IMR-90 (cell line): ENCODE measurements at regions not wholly inside any gene's neighbourhood (a gene's known extent, or its start where the extent isn't known, plus 50 kb on each side); places are given as distances from the start of the nearest gene placed in this dataset.

ENCODE experiments used
- ATAC-seq: fragments of 200-7000 bp; cut with Tn5 transposase; 2 replicates; pipeline ENCODE4 v1.9.1; 2020; ENCODE audit warnings: low read depth, mild to moderate bottlenecking, moderate library complexity
- BruUV-seq: library from RNA; stranded (reverse); fragments of 400-500 nt; replicated peaks from 2 replicates; lab custom pipeline; 2021; lab: Mats Ljungman, UMichigan
- CTCF ChIA-PET: fragments of 300-600 bp; formaldehyde crosslinking; extraction: SDS; loops from one replicate; lab custom pipeline; 2021; ENCODE audit warnings: antibody characterized with exemption; lab: Yijun Ruan, JAX
- POLR2A ChIA-PET: fragments of 300-600 bp; sonication (Branson Sonifier 250); formaldehyde crosslinking; loops from one replicate; lab custom pipeline; 2022; ENCODE audit warnings: antibody characterized with exemption; ENCODE audit not compliant: unreplicated experiment; lab: Charles Lee
- DNase-seq: peaks from one replicate; pipeline ENCODE4 v3.0.0; 2013
- H2AFZ ChIP-seq: replicated peaks from 2 replicates; pipeline ENCODE3; 2013; ENCODE audit warnings: low read length, mild to moderate bottlenecking; ENCODE audit not compliant: poor library complexity
- H2AK5ac ChIP-seq: 2 replicates; pipeline ENCODE4 v1.6.1; 2013; ENCODE audit warnings: low read depth, low read length, inconsistent platforms
- H2AK9ac ChIP-seq: replicated peaks from 2 replicates; pipeline ENCODE3; 2013; ENCODE audit warnings: mild to moderate bottlenecking, low read depth, low read length, moderate library complexity; ENCODE audit not compliant: poor library complexity
- H2BK120ac ChIP-seq: 2 replicates; pipeline ENCODE4 v1.6.1; 2013; ENCODE audit warnings: low read depth, low read length, inconsistent platforms
- H2BK15ac ChIP-seq: 3 replicates; pipeline ENCODE4 v1.6.1; 2013; ENCODE audit warnings: low read depth, low read length, inconsistent platforms
- H2BK20ac ChIP-seq: 2 replicates; pipeline ENCODE4 v1.6.1; 2013; ENCODE audit warnings: low read depth, mild to moderate bottlenecking, inconsistent platforms, low read length, moderate library complexity
- H2BK5ac ChIP-seq: 2 replicates; pipeline ENCODE4 v1.6.1; 2013; ENCODE audit warnings: mild to moderate bottlenecking, low read depth, low read length, inconsistent platforms; ENCODE audit not compliant: poor library complexity, severe bottlenecking
- H3K14ac ChIP-seq: replicated peaks from 2 replicates; pipeline ENCODE4 v1.6.1; 2013; ENCODE audit warnings: low read depth, low read length, inconsistent platforms
- H3K18ac ChIP-seq: 2 replicates; pipeline ENCODE4 v1.6.1; 2013; ENCODE audit warnings: low read depth, low read length, control low read depth
- H3K23ac ChIP-seq: 2 replicates; pipeline ENCODE4 v1.6.1; 2013; ENCODE audit warnings: low read depth, low read length, inconsistent platforms
- H3K27ac ChIP-seq: 2 replicates; pipeline ENCODE4 v1.5.1; 2013; ENCODE audit warnings: mild to moderate bottlenecking, control low read depth, low read length; ENCODE audit not compliant: insufficient read depth
- H3K27me3 ChIP-seq: 2 replicates; pipeline ENCODE4 v1.6.1; 2013; ENCODE audit warnings: low read length; ENCODE audit not compliant: control insufficient read depth, insufficient read depth
- H3K36me3 ChIP-seq: 2 replicates; pipeline ENCODE4 v1.6.1; 2013; ENCODE audit warnings: low read length, mixed read lengths; ENCODE audit not compliant: control insufficient read depth, insufficient read depth
- H3K4ac ChIP-seq: 2 replicates; pipeline ENCODE4 v1.6.1; 2013; ENCODE audit warnings: low read depth, low read length, inconsistent platforms
- H3K4me1 ChIP-seq: 2 replicates; pipeline ENCODE4 v1.6.1; 2013; ENCODE audit warnings: low read length, mixed read lengths; ENCODE audit not compliant: control insufficient read depth, insufficient read depth
- H3K4me2 ChIP-seq: 2 replicates; pipeline ENCODE4 v1.6.1; 2013; ENCODE audit warnings: low read depth, mild to moderate bottlenecking, control low read depth, low read length, moderate library complexity
- H3K4me3 ChIP-seq: 2 replicates; pipeline ENCODE4 v1.5.1; 2013; ENCODE audit warnings: low read depth, mild to moderate bottlenecking, control low read depth, low read length, moderate library complexity; ENCODE audit not compliant: insufficient read depth
- H3K56ac ChIP-seq: 2 replicates; pipeline ENCODE4 v1.6.1; 2013; ENCODE audit warnings: low read length, inconsistent platforms; ENCODE audit not compliant: insufficient read depth; ENCODE audit errors: extremely low read depth
- H3K79me1 ChIP-seq, 2 experiments: 2 replicates each; pipeline ENCODE4 v1.6.1; 2013; ENCODE audit warnings: low read length in 2 of 2, inconsistent platforms in 1 of 2, low read depth in 1 of 2
- H3K9ac ChIP-seq: 2 replicates; pipeline ENCODE4 v1.6.1; 2013; ENCODE audit warnings: low read depth, low read length, control low read depth
- H3K9me1 ChIP-seq: 2 replicates; pipeline ENCODE4 v1.6.1; 2013; ENCODE audit warnings: low read length, inconsistent platforms; ENCODE audit not compliant: insufficient read depth
- H3K9me3 ChIP-seq: 2 replicates; pipeline ENCODE4 v1.6.1; 2013; ENCODE audit warnings: low read length; ENCODE audit not compliant: control insufficient read depth, insufficient read depth
- H4K20me1 ChIP-seq: 2 replicates; pipeline ENCODE4 v1.6.1; 2013; ENCODE audit warnings: low read length, inconsistent platforms; ENCODE audit not compliant: insufficient read depth
- H4K5ac ChIP-seq: 2 replicates; pipeline ENCODE4 v1.6.1; 2013; ENCODE audit warnings: mild to moderate bottlenecking, low read depth, low read length, control low read depth
- H4K8ac ChIP-seq, 2 experiments: 2 replicates each; pipeline ENCODE4 v1.6.1; 2013; ENCODE audit warnings: low read depth in 2 of 2, low read length in 2 of 2, control low read depth in 1 of 2, inconsistent platforms in 1 of 2
- H4K91ac ChIP-seq: 2 replicates; pipeline ENCODE4 v1.6.1; 2013; ENCODE audit warnings: low read depth, low read length, inconsistent platforms; ENCODE audit not compliant: insufficient read depth
- BHLHE40 ChIP-seq: fragments of 150-350 bp; IDR thresholded peaks from 2 replicates; pipeline ENCODE4 v1.6.1; 2016; ENCODE audit warnings: mild to moderate bottlenecking, low read depth, low read length
- CHD1 ChIP-seq: IDR thresholded peaks from 2 replicates; pipeline ENCODE4 v1.6.1; 2012; ENCODE audit warnings: low read depth, low read length, improper control_type of control experiment
- FOS ChIP-seq: fragments of 150-350 bp; IDR thresholded peaks from 2 replicates; pipeline ENCODE4 v1.6.1; 2016; ENCODE audit warnings: low read depth, low read length
- MXI1 ChIP-seq: IDR thresholded peaks from 2 replicates; pipeline ENCODE4 v1.6.1; 2012; ENCODE audit warnings: low read depth, mild to moderate bottlenecking, low read length, moderate library complexity, borderline replicate concordance
- POLR2A ChIP-seq: IDR thresholded peaks from 2 replicates; pipeline ENCODE4 v1.6.1; 2012; ENCODE audit warnings: mild to moderate bottlenecking, low read depth, low read length
- RAD21 ChIP-seq: IDR thresholded peaks from 2 replicates; pipeline ENCODE4 v1.6.1; 2012; ENCODE audit warnings: low read length, improper control_type of control experiment
- RFX5 ChIP-seq: IDR thresholded peaks from 2 replicates; pipeline ENCODE4 v1.8.0; 2012; ENCODE audit warnings: low read depth, mild to moderate bottlenecking, low read length, moderate library complexity
- SMC3 ChIP-seq: fragments of 150-350 bp; IDR thresholded peaks from 2 replicates; pipeline ENCODE4 v1.6.1; 2016; ENCODE audit warnings: low read depth, mild to moderate bottlenecking, antibody characterized with exemption, low read length, moderate library complexity
- WGBS, 2 experiments: methylation state at CpG; one replicate each; pipeline versions ENCODE4 v1.1.5 to v1.1.7; 2013; ENCODE audit warnings: missing lambda C conversion rate in 2 of 2; ENCODE audit not compliant: insufficient read length in 1 of 2; ENCODE audit errors: extremely low coverage in 2 of 2; 5-methylcytosine and 5-hydroxymethylcytosine counted together
- dilution Hi-C: fragments of 300-500 bp; cut with HindIII; formaldehyde crosslinking; loops from one replicate; pipeline ENCODE4 v1.14.3; 2018; ENCODE audit warnings: low sequenced_read_pairs; ENCODE audit not compliant: unreplicated experiment
- in situ Hi-C: fragments of 300-500 bp; cut with MboI; formaldehyde crosslinking; loops from 3 replicates; pipeline ENCODE4 v1.14.3; 2019; ENCODE audit warnings: low sequenced_read_pairs, inconsistent platforms, mixed read lengths
- intact Hi-C: fragments of 100-400 bp; cut with micrococcal nuclease; formaldehyde crosslinking; loops from 2 replicates; pipeline ENCODE4 v1.10.0; 2022
- TF ChIP-seq, protein P1 (sequence below): fragments of 150-350 bp; IDR thresholded peaks from 2 replicates; pipeline ENCODE4 v1.6.1; 2017; ENCODE audit warnings: mild to moderate bottlenecking, antibody characterized with exemption, low read length, low read depth
- TF ChIP-seq, protein P2 (sequence below): fragments of 150-350 bp; IDR thresholded peaks from 2 replicates; pipeline ENCODE4 v1.6.1; 2016; ENCODE audit warnings: low read depth, mild to moderate bottlenecking, low read length, moderate library complexity, borderline replicate concordance

DNA sequence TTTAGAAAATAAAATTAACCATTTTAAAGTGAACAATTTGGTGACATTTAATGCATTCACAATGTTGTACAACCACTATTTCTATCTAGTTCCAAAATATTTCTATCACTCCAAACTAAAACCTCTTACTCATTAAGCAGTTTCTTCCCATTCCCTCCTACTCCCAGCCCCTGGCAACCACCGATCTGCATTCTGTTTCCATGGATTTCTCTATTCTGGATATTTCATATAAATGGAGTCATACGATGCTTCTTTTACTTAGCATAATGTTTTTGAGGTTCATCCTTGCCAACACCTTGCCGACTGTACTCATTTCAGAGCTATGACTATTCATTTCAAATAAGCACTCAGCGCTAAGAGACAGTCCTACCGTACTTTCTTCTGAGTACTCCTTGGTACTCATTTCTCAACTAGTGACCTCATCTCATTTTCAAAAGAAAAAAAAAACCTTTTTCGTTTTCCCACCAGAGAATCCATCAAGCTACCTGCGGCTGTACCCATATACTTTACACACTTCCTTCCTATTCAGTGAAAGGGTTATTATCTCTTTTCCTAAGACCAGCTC is 259.2 kb downstream of the UTRN start:
- no TSS peak for BruUV-seq
- no peak overlapping the region for H2BK15ac ChIP-seq
- no peak overlapping the region for H3K27ac ChIP-seq
- no peak overlapping the region for H3K4me3 ChIP-seq
- POLR2A ChIA-PET: no interaction called here
- no peak overlapping the region for H4K8ac ChIP-seq
- CTCF ChIA-PET: no interaction called here
- H3K9ac ChIP-seq: no peak overlapping the region
- H3K9me1 ChIP-seq: 0 out of 2 replicates have a peak, but pooled peaks cover under 1% of the 10 kb centered on the region
- no peak overlapping the region for H2BK20ac ChIP-seq
- dilution Hi-C loops (no loop called here), in situ Hi-C loops (no loop called here), intact Hi-C loops (no loop called here)
- H2AK5ac ChIP-seq: no peak overlapping the region
- no peaks in the 10 kb centered on the region for H3K79me1 ChIP-seq
- H4K5ac ChIP-seq: no peak overlapping the region
- H2BK120ac ChIP-seq: no peak overlapping the region
- H4K20me1 ChIP-seq: no peaks in the 10 kb centered on the region
- no peak overlapping the region for H2AFZ ChIP-seq
- H3K4me2 ChIP-seq: no peak overlapping the region
- H3K4me1 ChIP-seq: no peaks in the 10 kb centered on the region
- H3K18ac ChIP-seq: no peak overlapping the region
- no peak overlapping the region for H3K14ac ChIP-seq
- no peak overlapping the region for H3K56ac ChIP-seq
- ATAC-seq: no peak
- TF ChIP-seq RFX5 (no peak), FOS (no peak), BHLHE40 (no peak), RAD21 (no peak), POLR2A (no peak), MXI1 (no peak), CHD1 (no peak), SMC3 (no peak)
- TF ChIP-seq, protein P1, sequence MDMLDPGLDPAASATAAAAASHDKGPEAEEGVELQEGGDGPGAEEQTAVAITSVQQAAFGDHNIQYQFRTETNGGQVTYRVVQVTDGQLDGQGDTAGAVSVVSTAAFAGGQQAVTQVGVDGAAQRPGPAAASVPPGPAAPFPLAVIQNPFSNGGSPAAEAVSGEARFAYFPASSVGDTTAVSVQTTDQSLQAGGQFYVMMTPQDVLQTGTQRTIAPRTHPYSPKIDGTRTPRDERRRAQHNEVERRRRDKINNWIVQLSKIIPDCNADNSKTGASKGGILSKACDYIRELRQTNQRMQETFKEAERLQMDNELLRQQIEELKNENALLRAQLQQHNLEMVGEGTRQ: no peak
- TF ChIP-seq, protein P2, sequence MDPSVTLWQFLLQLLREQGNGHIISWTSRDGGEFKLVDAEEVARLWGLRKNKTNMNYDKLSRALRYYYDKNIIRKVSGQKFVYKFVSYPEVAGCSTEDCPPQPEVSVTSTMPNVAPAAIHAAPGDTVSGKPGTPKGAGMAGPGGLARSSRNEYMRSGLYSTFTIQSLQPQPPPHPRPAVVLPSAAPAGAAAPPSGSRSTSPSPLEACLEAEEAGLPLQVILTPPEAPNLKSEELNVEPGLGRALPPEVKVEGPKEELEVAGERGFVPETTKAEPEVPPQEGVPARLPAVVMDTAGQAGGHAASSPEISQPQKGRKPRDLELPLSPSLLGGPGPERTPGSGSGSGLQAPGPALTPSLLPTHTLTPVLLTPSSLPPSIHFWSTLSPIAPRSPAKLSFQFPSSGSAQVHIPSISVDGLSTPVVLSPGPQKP: no peak
- no peak for DNase-seq
- no peak overlapping the region for H2AK9ac ChIP-seq
- H2BK5ac ChIP-seq: no peak overlapping the region
- no peaks in the 10 kb centered on the region for H3K27me3 ChIP-seq
- no peaks in the 10 kb centered on the region for H3K9me3 ChIP-seq
- no peak overlapping the region for H3K4ac ChIP-seq
- H3K23ac ChIP-seq: no peak overlapping the region
- no peak overlapping the region for H4K91ac ChIP-seq
- 97% methylated on average over 4 of the region's 7 CpGs; no CpG with 5 or more reads in 1 of the 2 experiments for WGBS, 2 experiments
- H3K36me3 ChIP-seq: peaks cover 6% of the 10 kb centered on the region
